ENCODE measurements at regions not wholly inside any gene's neighbourhood (a gene's known extent, or its start where the extent isn't known, plus 50 kb on each side); places are given as distances from the start of the nearest gene placed in this dataset.

DNA sequence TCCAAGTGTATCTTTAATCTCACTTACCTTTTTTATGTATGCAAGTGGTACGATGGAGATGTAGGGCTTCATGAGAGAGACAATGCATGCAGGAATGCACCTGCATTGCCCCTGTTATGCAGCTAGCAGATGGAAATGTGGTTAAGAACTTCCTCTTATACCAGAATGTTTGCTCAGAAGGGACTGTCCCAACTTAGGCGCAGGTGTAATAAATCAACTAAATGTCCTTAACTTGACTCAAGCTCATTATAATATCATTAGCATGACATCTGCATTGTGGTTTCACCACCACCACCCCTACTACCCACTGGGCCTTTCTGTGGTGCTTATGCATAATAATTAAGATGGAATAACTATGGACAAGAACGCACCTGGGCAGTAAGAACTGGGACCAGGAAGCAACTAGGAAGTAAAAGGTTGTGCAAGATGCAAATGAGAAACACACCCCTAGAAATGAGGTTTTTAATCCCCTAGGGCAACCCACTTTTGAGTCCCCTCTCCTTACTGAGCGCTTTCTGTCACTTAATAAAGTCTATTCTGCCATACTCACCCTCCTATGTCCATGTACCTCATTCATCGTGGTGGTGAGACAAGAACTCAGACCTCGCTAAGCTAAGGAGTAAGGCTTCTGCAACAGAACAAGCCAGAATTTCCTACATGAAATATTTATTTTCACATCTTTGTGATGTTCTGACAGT is 1103.3 kb upstream of the B3GALT2 start:
- peaks cover 3% of the 10 kb centered on the region for H3K4me1 Mint-ChIP-seq (ENCODE audit: low read depth, unreplicated experiment)
- no peaks in the 10 kb centered on the region for H3K27me3 Mint-ChIP-seq (ENCODE audit: unreplicated experiment)
- DNase-seq, result no peak
- no peak overlapping the region for H3K4me3 Mint-ChIP-seq (ENCODE audit: unreplicated experiment)
- no peaks in the 10 kb centered on the region for H3K9me3 Mint-ChIP-seq (ENCODE audit: unreplicated experiment)
- H3K27ac Mint-ChIP-seq (ENCODE audit: unreplicated experiment), result no peak overlapping the region
- no peaks in the 10 kb centered on the region for H3K36me3 Mint-ChIP-seq (ENCODE audit: unreplicated experiment)
- TF ChIP-seq, protein P1, sequence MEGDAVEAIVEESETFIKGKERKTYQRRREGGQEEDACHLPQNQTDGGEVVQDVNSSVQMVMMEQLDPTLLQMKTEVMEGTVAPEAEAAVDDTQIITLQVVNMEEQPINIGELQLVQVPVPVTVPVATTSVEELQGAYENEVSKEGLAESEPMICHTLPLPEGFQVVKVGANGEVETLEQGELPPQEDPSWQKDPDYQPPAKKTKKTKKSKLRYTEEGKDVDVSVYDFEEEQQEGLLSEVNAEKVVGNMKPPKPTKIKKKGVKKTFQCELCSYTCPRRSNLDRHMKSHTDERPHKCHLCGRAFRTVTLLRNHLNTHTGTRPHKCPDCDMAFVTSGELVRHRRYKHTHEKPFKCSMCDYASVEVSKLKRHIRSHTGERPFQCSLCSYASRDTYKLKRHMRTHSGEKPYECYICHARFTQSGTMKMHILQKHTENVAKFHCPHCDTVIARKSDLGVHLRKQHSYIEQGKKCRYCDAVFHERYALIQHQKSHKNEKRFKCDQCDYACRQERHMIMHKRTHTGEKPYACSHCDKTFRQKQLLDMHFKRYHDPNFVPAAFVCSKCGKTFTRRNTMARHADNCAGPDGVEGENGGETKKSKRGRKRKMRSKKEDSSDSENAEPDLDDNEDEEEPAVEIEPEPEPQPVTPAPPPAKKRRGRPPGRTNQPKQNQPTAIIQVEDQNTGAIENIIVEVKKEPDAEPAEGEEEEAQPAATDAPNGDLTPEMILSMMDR (IDR thresholded peaks at IDR 0.05; ENCODE audit: partially characterized antibody, unreplicated experiment), result no peak

DNA sequence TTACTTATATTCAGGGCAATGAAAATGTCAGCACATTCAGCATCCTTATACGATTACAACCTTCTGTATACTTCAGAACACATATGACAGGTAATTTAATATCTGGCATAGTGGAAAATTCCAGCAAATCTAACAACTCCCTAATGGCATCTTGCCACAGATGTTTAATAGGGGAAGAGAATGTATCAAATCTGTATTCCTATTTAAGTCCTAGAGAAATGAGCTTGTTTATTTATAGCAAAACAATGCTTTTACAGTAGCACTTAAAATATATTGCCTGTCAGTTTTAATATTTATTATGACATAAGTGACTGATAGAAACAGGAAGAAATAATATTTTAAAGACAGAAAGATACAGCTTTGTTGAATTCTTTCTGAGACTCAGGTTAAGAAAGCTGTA is 1101.8 kb upstream of the B3GALT2 start:
- Mint-ChIP-seq H3K36me3 (ENCODE audit: unreplicated experiment) (no peaks in the 10 kb centered on the region), H3K9me3 (ENCODE audit: unreplicated experiment) (no peaks in the 10 kb centered on the region), H3K27me3 (ENCODE audit: unreplicated experiment) (no peaks in the 10 kb centered on the region), H3K27ac (ENCODE audit: unreplicated experiment) (no peak overlapping the region), H3K4me1 (ENCODE audit: low read depth, unreplicated experiment) (peaks cover 3% of the 10 kb centered on the region), H3K4me3 (ENCODE audit: unreplicated experiment) (no peak overlapping the region)
- DNase-seq, result no peak
- TF ChIP-seq, protein P1 (IDR thresholded peaks at IDR 0.05; ENCODE audit: partially characterized antibody, unreplicated experiment), result no peak

DNA sequence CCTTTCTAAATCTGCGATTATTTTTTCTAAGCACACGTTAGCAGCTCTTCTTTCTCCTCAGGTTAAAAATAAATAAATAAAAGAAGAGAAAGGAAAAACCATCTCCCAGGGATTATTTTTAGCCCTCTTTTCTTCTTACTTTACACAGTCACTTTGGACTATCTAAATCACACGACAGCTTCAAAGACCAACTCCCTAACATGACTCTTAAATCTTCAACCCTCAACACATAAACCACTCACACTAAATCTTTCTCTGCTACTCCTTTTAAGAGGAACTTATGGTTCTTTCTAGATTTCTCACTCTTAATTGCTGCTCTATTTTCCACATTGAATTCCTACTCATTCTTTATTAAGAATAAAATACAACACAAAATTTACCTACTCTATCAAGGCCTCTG is 1095.0 kb upstream of the B3GALT2 start:
- no peaks in the 10 kb centered on the region for H3K27me3 Mint-ChIP-seq (ENCODE audit: unreplicated experiment)
- TF ChIP-seq, protein P1 (IDR thresholded peaks at IDR 0.05; ENCODE audit: partially characterized antibody, unreplicated experiment), result no peak
- no peak overlapping the region for H3K4me3 Mint-ChIP-seq (ENCODE audit: unreplicated experiment)
- H3K9me3 Mint-ChIP-seq (ENCODE audit: unreplicated experiment), result peaks cover 4% of the 10 kb centered on the region
- no peaks in the 10 kb centered on the region for H3K4me1 Mint-ChIP-seq (ENCODE audit: low read depth, unreplicated experiment)
- DNase-seq, result no peak
- no peak overlapping the region for H3K27ac Mint-ChIP-seq (ENCODE audit: unreplicated experiment)
- no peaks in the 10 kb centered on the region for H3K36me3 Mint-ChIP-seq (ENCODE audit: unreplicated experiment)

DNA sequence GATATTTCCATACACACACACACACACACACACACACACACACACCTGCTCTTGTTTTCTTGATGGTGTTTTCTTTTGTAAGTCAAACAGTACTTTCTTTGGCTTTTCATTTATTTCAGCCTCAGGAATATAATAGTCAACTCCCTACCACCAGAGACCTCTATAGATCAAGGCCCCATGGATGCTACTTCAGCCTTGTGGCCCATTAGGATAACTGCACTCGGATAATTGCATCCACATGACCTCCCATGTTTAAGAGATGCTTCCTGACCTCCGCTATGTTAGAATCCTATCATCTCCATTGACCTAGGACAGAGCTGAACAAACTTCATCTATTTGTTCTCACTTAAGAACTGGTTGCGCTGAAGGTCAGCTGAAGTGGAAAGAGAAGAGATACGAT is 1094.0 kb upstream of the B3GALT2 start:
- Mint-ChIP-seq H3K4me1 (ENCODE audit: low read depth, unreplicated experiment) (no peaks in the 10 kb centered on the region), H3K27me3 (ENCODE audit: unreplicated experiment) (no peaks in the 10 kb centered on the region), H3K36me3 (ENCODE audit: unreplicated experiment) (no peaks in the 10 kb centered on the region), H3K4me3 (ENCODE audit: unreplicated experiment) (no peak overlapping the region), H3K9me3 (ENCODE audit: unreplicated experiment) (peaks cover 4% of the 10 kb centered on the region), H3K27ac (ENCODE audit: unreplicated experiment) (no peak overlapping the region)
- TF ChIP-seq, protein P1 (IDR thresholded peaks at IDR 0.05; ENCODE audit: partially characterized antibody, unreplicated experiment), result no peak
- DNase-seq, result no peak

DNA sequence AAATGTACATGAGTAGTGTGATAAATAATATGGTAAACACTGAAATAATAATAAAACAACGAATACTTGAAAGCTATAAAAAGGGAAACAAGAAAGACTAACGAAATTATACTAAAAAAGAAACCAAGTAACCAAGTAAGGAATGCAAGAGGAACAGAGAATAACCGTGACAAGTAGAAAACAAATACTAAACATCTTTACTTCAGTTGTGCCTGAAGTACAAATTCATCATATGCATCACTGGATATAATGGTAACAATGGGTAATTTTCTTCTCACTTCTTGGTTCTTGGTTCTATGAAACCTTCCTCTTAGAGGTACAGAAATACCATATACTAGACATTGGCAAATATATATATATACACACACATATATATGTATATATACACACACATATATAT is 1093.6 kb upstream of the B3GALT2 start:
- no peaks in the 10 kb centered on the region for H3K27me3 Mint-ChIP-seq (ENCODE audit: unreplicated experiment)
- no peaks in the 10 kb centered on the region for H3K36me3 Mint-ChIP-seq (ENCODE audit: unreplicated experiment)
- no peak overlapping the region for H3K27ac Mint-ChIP-seq (ENCODE audit: unreplicated experiment)
- no peak for DNase-seq
- TF ChIP-seq, protein P1 (IDR thresholded peaks at IDR 0.05; ENCODE audit: partially characterized antibody, unreplicated experiment), result no peak
- H3K4me3 Mint-ChIP-seq (ENCODE audit: unreplicated experiment), result no peak overlapping the region
- H3K9me3 Mint-ChIP-seq (ENCODE audit: unreplicated experiment), result peaks cover 4% of the 10 kb centered on the region
- H3K4me1 Mint-ChIP-seq (ENCODE audit: low read depth, unreplicated experiment), result no peaks in the 10 kb centered on the region
